Neural crest cell (in vitro differentiated cells): ENCODE measurements at regions not wholly inside any gene's neighbourhood (a gene's known extent, or its start where the extent isn't known, plus 50 kb on each side); places are given as distances from the start of the nearest gene placed in this dataset.
A peak's percentile ranks its signal among the peaks of the same experiment; 100 is the strongest.
"Not testable (repeated sequence)": the region's sequence is repeated elsewhere in the genome, so short reads cannot be mapped to it uniquely, and the experiment has no call there.

Source experiments
- DNase-seq: peaks from one replicate; pipeline ENCODE4 v3.0.0; 2021; ENCODE audit warnings: low read depth, mixed read lengths, low spot score
- H3K27ac Mint-ChIP-seq: one replicate; pipeline ENCODE4 v1.8.0; 2021; ENCODE audit warnings: mild to moderate bottlenecking, mixed read lengths; ENCODE audit not compliant: unreplicated experiment
- H3K27me3 Mint-ChIP-seq: 2 replicates; pipeline ENCODE4 v1.8.0; 2021; ENCODE audit warnings: low read depth, mild to moderate bottlenecking, mixed read lengths
- H3K36me3 Mint-ChIP-seq: 2 replicates; pipeline ENCODE4 v1.8.0; 2021; ENCODE audit warnings: low read depth, mild to moderate bottlenecking, mixed read lengths
- H3K4me1 Mint-ChIP-seq: 2 replicates; pipeline ENCODE4 v1.8.0; 2021; ENCODE audit warnings: mixed read lengths
- H3K4me3 Mint-ChIP-seq: one replicate; pipeline ENCODE4 v1.8.0; 2021; ENCODE audit warnings: mild to moderate bottlenecking, mixed read lengths
- H3K9me3 Mint-ChIP-seq: 2 replicates; pipeline ENCODE4 v1.8.0; 2021; ENCODE audit warnings: mixed read lengths
- TF ChIP-seq, protein P1 (sequence below): fragments of 200-600 bp; sonication (generic); conservative IDR thresholded peaks from 2 replicates; pipeline ENCODE4 v1.5.0; 2021; ENCODE audit warnings: antibody characterized with exemption, mild to moderate bottlenecking

DNA sequence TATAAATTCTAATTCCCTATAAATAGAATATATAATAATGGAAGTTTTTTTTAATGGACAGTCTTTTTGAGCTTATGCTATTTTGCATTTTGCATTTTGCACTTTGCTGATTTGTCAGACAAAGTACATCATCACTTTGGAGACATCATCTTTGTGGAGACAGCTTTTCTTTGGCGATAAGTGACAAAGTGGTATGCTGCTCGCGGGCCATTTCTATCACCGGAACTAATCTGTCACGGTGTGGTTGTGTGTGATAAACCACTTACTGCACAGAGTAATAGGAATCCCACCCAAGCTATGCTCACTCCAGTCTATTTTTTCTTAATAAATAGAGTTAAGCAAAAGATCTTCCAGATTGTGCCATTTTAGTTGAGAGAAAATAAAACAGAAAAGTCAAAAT, 133.1 kb downstream of the MACIR start:
- Mint-ChIP-seq H3K36me3 (no peaks in the 10 kb centered on the region), H3K4me1 (peaks cover 62% of the 10 kb centered on the region), H3K27ac (no peak overlapping the region), H3K9me3 (no peaks in the 10 kb centered on the region), H3K27me3 (no peaks in the 10 kb centered on the region), H3K4me3 (no peak overlapping the region)
- DNase-seq = no peak
- TF ChIP-seq, protein P1, sequence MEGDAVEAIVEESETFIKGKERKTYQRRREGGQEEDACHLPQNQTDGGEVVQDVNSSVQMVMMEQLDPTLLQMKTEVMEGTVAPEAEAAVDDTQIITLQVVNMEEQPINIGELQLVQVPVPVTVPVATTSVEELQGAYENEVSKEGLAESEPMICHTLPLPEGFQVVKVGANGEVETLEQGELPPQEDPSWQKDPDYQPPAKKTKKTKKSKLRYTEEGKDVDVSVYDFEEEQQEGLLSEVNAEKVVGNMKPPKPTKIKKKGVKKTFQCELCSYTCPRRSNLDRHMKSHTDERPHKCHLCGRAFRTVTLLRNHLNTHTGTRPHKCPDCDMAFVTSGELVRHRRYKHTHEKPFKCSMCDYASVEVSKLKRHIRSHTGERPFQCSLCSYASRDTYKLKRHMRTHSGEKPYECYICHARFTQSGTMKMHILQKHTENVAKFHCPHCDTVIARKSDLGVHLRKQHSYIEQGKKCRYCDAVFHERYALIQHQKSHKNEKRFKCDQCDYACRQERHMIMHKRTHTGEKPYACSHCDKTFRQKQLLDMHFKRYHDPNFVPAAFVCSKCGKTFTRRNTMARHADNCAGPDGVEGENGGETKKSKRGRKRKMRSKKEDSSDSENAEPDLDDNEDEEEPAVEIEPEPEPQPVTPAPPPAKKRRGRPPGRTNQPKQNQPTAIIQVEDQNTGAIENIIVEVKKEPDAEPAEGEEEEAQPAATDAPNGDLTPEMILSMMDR = no peak

DNA sequence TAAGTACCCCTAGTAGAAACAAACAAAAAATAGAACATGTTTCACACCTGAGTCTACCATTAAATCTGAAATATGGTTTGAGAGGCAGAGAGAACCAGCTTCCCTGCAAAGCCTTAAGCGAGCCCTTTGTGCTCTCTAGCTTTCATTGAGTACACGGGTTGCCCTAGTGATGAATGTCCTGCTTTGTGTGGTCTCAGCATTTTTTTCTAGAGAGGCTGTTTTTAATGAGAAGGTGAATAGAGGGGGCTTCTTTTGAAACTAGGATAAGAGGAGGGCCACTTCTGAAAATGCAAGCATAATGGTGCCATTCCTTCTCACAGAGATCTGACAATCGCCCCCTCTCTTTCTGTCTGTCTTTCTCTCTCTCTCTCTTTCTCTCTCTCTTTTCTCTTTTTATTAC, 131.3 kb downstream of the MACIR start:
- Mint-ChIP-seq H3K27ac (peak overlapping the region; percentile 97), H3K4me3 (peak overlapping the region; percentile 83), H3K36me3 (peaks cover 4% of the 10 kb centered on the region), H3K9me3 (peaks cover under 1% of the 10 kb centered on the region), H3K27me3 (no peaks in the 10 kb centered on the region), H3K4me1 (peaks cover 62% of the 10 kb centered on the region)
- TF ChIP-seq, protein P1 = no peak
- DNase-seq = peak; percentile 18

DNA sequence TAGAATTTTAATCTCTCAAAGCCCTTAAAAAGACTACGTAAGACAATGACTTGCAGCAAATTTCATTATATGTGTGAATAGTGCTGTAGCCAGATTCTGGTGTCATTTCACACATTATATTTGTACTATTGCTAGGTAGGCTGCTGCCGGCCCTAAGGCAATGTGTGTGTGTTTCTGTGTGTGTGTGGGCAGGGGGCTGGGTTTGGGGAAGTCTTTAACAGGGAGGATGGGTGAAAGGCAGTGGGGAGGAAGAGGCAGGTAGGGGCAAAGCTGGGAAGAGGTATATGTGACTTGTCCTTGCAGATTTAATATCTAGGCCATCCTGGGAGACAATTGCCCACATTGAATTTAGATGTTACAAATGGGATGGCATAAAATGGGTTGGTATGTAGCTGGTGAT, 130.8 kb downstream of the MACIR start:
- H3K4me3 Mint-ChIP-seq = peak overlapping the region; percentile 83
- H3K27me3 Mint-ChIP-seq = no peaks in the 10 kb centered on the region
- H3K4me1 Mint-ChIP-seq = peaks cover 57% of the 10 kb centered on the region
- peak overlapping the region; percentile 97 for H3K27ac Mint-ChIP-seq
- peak; percentile 21 for DNase-seq
- peaks cover 6% of the 10 kb centered on the region for H3K9me3 Mint-ChIP-seq
- TF ChIP-seq, protein P1 = no peak
- H3K36me3 Mint-ChIP-seq = peaks cover 8% of the 10 kb centered on the region

DNA sequence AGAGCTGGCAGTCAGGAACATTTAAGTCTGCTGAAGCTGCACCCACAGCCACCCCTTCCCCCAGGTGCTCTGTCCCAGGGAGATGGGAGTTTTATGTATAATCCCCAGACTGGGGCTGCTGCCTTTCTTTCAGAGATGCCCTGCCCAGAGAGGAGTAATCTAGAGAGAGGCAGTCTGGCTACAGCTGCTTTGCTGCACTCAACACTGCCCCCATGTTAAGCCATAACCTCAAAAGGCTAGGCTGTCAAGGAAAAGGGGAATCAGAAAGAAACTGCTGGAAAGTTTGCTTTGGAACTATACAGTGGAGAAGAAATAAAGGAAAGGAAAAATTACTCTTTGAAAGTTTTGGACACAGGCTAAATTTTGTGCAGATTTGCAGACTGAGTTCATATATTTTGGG, 127.2 kb downstream of the MACIR start:
- TF ChIP-seq, protein P1 = no peak
- Mint-ChIP-seq H3K4me1 (peaks cover 30% of the 10 kb centered on the region), H3K36me3 (peaks cover 19% of the 10 kb centered on the region), H3K27me3 (no peaks in the 10 kb centered on the region), H3K27ac (no peak overlapping the region), H3K9me3 (peaks cover 13% of the 10 kb centered on the region), H3K4me3 (no peak overlapping the region)
- DNase-seq = no peak

- not testable (repeated sequence) for H3K27ac Mint-ChIP-seq, H3K4me3 Mint-ChIP-seq, H3K27me3 Mint-ChIP-seq, H3K36me3 Mint-ChIP-seq, DNase-seq, H3K9me3 Mint-ChIP-seq
- H3K4me1 Mint-ChIP-seq = peaks cover 32% of the 10 kb centered on the region
Observed at GRCh38 chr5:103377638-103378037, 119.1 kb downstream of the MACIR start.

GRCh38 chr5:103375863-103376591, 117.5 kb downstream of the MACIR start:
- H3K36me3 Mint-ChIP-seq = no peaks in the 10 kb centered on the region
- peaks cover 35% of the 10 kb centered on the region for H3K4me1 Mint-ChIP-seq
- DNase-seq = no peak
- TF ChIP-seq, protein P1 = no peak
- H3K27me3 Mint-ChIP-seq = no peaks in the 10 kb centered on the region
- no peak overlapping the region for H3K4me3 Mint-ChIP-seq
- H3K27ac Mint-ChIP-seq = no peak overlapping the region
- peaks cover 7% of the 10 kb centered on the region for H3K9me3 Mint-ChIP-seq
